ENCODE measurements at regions not wholly inside any gene's neighbourhood (a gene's known extent, or its start where the extent isn't known, plus 50 kb on each side); places are given as distances from the start of the nearest gene placed in this dataset.

- peaks cover 6% of the 10 kb centered on the region for H3K9me3 Mint-ChIP-seq
- H3K27ac Mint-ChIP-seq = no peak overlapping the region
- DNase-seq (no peak), ATAC-seq (no peak)
- H3K4me1 Mint-ChIP-seq (ENCODE audit: low read depth) = no peaks in the 10 kb centered on the region
- H3K4me3 Mint-ChIP-seq = no peak overlapping the region
- ChIA-PET POLR2A (no interaction called here), CTCF (no interaction called here)
- H3K36me3 Mint-ChIP-seq (ENCODE audit: low read depth) = no peaks in the 10 kb centered on the region
- no peaks in the 10 kb centered on the region for H3K27me3 Mint-ChIP-seq
- intact Hi-C loops (cut with micrococcal nuclease) = no loop called here
- TF ChIP-seq CTCF (IDR thresholded peaks at IDR 0.05) = no peak
Measured at GRCh38 chr16:6281274-6281673, 1051.4 kb upstream of the RBFOX1 start.

- no peak overlapping the region for H3K4me3 Mint-ChIP-seq
- TF ChIP-seq CTCF (IDR thresholded peaks at IDR 0.05) = no peak
- CTCF ChIA-PET = no interaction called here
- H3K36me3 Mint-ChIP-seq (ENCODE audit: low read depth) = no peaks in the 10 kb centered on the region
- POLR2A ChIA-PET = no interaction called here
- peaks cover 4% of the 10 kb centered on the region for H3K9me3 Mint-ChIP-seq
- H3K27me3 Mint-ChIP-seq = no peaks in the 10 kb centered on the region
- H3K27ac Mint-ChIP-seq = no peak overlapping the region
- H3K4me1 Mint-ChIP-seq (ENCODE audit: low read depth) = no peaks in the 10 kb centered on the region
- ATAC-seq = no peak
- DNase-seq = no peak
- intact Hi-C loops (cut with micrococcal nuclease) = no loop called here
Measured at GRCh38 chr16:6280055-6280454, 1052.6 kb upstream of the RBFOX1 start.

GRCh38 chr16:6279286-6279685 lies 1053.4 kb upstream of the RBFOX1 start:
- H3K9me3 Mint-ChIP-seq = peaks cover 4% of the 10 kb centered on the region
- ChIA-PET POLR2A (no interaction called here), CTCF (no interaction called here)
- no peak overlapping the region for H3K27ac Mint-ChIP-seq
- no peaks in the 10 kb centered on the region for H3K36me3 Mint-ChIP-seq (ENCODE audit: low read depth)
- no peak for TF ChIP-seq CTCF (IDR thresholded peaks at IDR 0.05)
- no peak overlapping the region for H3K4me3 Mint-ChIP-seq
- H3K27me3 Mint-ChIP-seq = no peaks in the 10 kb centered on the region
- DNase-seq = no peak
- no peak for ATAC-seq
- no peaks in the 10 kb centered on the region for H3K4me1 Mint-ChIP-seq (ENCODE audit: low read depth)
- intact Hi-C loops (cut with micrococcal nuclease) = no loop called here

- CTCF ChIA-PET = no interaction called here
- H3K27ac Mint-ChIP-seq = no peak overlapping the region
Measured at GRCh38 chr16:6274351-6274750, 1058.3 kb upstream of the RBFOX1 start.

GRCh38 chr16:6267682-6268081 lies 1065.0 kb upstream of the RBFOX1 start:
- DNase-seq = no peak
- POLR2A ChIA-PET = no interaction called here
- H3K27me3 Mint-ChIP-seq = no peaks in the 10 kb centered on the region
- CTCF ChIA-PET = no interaction called here
- ATAC-seq = no peak
- no peak overlapping the region for H3K27ac Mint-ChIP-seq
- peaks cover 13% of the 10 kb centered on the region for H3K9me3 Mint-ChIP-seq
- no peak overlapping the region for H3K4me3 Mint-ChIP-seq
- TF ChIP-seq CTCF (IDR thresholded peaks at IDR 0.05) = no peak
- no peaks in the 10 kb centered on the region for H3K4me1 Mint-ChIP-seq (ENCODE audit: low read depth)
- H3K36me3 Mint-ChIP-seq (ENCODE audit: low read depth) = no peaks in the 10 kb centered on the region
- intact Hi-C loops (cut with micrococcal nuclease) = no loop called here

More at GRCh38 chr16:6274351-6274750, 1058.3 kb upstream of the RBFOX1 start:
- DNase-seq (no peak), ATAC-seq (no peak)
- intact Hi-C loops (cut with micrococcal nuclease) = no loop called here
- H3K4me3 Mint-ChIP-seq = no peak overlapping the region
- no peaks in the 10 kb centered on the region for H3K4me1 Mint-ChIP-seq (ENCODE audit: low read depth)
- no peak for TF ChIP-seq CTCF (IDR thresholded peaks at IDR 0.05)
- H3K36me3 Mint-ChIP-seq (ENCODE audit: low read depth) = no peaks in the 10 kb centered on the region
- POLR2A ChIA-PET = no interaction called here
- peaks cover 7% of the 10 kb centered on the region for H3K9me3 Mint-ChIP-seq
- no peaks in the 10 kb centered on the region for H3K27me3 Mint-ChIP-seq

Measured in activated CD8-positive, alpha-beta T cell treated with anti-CD3 and anti-CD28 coated beads for 36 hours (primary cell).